Fibroblast of peridontal ligament (primary cell): ENCODE measurements at regions not wholly inside any gene's neighbourhood (a gene's known extent, or its start where the extent isn't known, plus 50 kb on each side); places are given as distances from the start of the nearest gene placed in this dataset.
A peak's percentile ranks its signal among the peaks of the same experiment; 100 is the strongest.
"Not testable (repeated sequence)": the region's sequence is repeated elsewhere in the genome, so short reads cannot be mapped to it uniquely, and the experiment has no call there.

ENCODE experiments used
- DNase-seq: peaks from one replicate; pipeline ENCODE4 v3.0.0-alpha.2; 2010; ENCODE audit errors: extremely low read depth

DNA sequence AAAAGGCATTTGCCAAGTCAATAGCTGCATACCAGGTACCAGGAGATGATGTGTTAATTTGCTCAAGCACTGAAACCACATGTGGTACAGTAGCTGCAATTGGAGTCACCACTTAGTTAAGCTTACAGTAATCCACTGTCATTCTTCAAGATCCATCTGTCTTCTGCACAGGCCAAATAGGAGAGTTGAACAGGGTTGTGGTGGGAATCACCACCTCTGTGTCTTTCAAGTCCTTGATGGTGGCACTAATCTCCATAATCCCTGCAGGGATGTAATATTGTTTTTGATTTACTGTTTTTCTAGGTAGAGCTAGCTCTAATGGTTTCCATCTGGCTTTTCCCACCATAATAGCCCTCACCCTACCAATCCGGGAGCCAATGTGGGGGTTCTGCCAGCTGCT is 91.9 kb downstream of the FCRL5 start:
- DNase-seq = no peak

DNA sequence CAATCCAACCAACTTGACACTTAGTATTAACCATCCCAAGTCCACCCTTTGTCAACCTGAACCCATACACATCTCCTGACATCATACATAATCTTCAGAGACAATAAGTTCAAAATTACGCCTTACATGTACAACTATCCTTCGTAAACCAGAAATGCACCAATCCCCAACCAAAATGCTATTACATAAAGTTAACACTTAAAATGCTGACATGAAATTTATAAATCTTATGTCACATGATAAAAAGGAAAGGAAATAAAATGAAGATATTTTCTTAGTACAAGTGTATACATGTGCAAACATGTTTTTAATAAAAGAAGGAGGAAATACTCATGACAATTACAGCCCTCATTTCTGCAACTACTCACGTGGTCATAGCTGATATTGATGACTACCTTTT is 95.0 kb downstream of the FCRL5 start:
- DNase-seq = no peak

DNA sequence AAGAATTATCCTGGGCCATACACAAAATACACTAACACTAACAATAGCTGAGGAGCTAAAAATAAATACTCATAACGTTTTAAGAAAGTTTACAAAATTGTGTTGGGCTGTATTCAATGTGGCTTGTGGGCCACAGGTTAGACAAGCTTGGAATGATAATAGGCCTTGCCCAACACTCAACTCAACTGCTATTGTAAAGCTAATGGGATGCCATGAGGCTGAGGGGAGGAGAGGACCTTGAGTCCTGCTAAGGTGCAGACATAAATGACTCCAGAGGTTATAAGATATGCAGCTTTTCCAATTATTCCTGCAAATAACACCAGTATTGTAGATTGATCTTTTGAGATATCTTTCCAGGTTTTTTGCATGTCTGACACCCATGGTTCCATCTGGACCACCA is 97.0 kb downstream of the FCRL5 start:
- no peak for DNase-seq

DNA sequence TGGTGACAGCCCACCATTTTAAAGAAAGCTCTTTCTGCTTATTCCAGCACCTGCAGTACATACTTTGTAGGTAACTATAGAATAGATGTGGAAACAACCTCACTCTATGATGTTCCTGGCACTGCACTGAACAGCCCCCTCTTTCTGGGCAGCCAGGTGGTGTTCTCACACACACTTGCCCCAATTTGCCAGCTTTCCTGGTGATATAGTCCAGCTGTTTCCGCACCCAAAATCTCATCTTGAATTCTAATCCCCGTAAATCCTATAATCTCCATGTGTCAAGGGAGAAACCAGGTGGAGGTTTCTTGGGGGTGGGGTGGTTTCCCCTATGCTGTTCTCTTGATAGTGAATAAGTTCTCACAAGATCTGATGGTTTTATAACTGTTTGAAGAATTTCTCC is 102.2 kb downstream of the FCRL5 start:
- DNase-seq = no peak

DNA sequence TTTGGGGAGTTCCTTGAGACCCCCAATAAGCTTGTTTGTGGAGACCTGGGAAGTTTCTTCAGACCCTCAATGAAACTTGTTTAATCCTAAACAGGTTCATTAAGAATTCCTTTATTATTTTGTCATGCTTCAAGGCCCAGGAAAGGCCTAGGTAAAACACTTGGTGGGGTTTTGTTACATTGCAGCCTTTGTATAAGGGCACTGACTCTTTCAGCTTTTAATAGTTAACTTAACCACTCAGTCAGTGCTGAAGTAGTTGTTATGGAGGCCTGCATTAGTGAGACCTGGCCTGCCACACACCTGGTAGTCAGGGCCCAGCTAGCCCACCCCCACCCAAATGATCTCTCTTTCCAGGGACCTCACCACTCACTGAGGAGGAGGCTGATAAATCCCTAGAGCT is 103.7 kb downstream of the FCRL5 start:
- no peak for DNase-seq

DNA sequence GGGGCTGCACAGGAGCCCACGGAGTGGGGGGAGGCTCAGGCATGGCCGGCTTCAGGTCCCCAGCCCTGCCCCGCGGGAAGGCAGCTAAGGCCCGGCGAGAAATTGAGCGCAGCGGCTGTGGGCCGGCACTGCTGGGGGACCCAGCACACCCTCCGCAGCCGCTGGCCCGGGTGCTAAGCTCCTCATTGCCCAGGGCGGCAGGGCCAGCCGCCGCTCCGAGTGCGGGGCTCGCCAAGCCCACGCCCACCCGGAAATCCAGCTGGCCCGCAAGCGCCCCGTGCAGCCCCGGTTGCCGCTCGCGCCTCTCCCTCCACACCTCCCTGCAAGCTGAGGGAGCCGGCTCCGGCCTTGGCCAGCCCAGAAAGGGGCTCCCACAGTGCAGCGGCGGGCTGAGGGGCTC is 106.0 kb downstream of the FCRL5 start:
- not testable (repeated sequence) for DNase-seq

DNA sequence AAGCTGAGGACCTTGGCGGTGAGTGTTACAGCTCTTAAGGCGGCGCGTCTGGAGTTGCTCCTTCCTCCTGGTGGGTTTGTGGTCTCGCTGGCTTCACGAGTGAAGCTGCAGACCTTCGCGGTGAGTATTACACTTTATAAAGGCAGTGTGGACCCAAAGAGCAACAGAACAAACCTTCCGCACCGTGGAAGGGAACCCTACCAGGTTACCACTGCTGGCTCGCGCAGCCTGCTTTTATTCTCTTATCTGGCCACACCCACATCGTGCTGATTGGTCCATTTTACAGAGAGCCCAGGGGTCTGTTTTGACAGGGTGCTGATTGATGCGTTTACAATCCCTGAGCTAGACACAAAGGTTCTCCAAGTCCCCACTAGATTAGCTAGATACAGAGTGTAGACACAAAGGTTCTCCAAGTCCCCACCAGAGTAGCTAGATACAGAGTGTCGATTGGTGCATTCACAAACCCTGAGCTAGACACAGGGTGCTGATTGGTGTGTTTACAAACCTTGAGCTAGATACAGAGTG is 106.6 kb downstream of the FCRL5 start:
- not testable (repeated sequence) for DNase-seq

DNA sequence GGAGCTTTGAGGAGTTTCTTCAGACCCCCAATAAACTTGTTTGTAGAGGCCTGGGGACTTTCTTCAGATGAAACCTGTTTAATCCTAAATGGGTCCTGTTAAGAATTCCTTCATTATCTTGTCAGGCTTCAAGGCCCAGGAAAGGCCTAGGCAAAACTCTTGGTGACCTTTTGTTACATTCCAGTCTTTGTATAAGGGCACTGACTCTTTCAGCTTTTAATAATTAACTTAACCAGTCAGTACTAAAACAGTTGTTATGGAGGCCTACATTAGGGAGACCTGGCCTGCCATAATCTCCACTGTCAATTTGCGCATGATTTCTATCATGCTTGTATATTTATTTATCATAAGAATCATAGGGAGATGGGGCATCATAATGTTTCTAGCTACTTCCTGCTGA is 110.2 kb downstream of the FCRL5 start:
- no peak for DNase-seq

DNA sequence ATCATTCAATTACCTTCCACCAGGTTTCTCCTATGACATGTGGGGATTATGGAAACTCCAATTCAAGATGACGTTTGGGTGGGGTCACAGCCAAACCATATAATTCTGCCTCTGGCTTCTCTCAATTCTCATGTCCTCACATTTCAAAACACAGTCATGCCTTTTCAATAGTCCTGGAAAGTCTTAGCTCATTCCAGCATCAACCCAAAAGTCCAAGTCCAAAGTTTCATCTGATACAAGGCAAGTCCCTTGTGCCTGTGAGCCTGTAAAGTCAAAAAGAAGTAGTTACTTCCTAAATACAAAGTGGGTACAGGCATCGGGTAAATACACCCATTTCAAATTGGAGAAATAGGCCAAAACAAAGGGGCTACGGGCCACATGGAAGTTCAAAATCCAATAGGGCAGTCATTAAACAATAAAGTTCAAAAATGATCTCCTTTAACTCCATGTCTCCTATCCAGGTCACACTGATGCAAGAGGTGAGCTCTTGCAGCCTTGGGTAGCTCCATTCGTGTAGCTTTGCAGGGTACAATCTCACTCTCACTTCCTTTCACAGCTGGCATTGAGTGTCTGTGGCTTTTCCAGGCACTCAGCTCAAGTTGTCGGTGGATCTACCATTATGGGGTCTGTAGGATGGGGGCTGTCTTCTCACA is 112.9 kb downstream of the FCRL5 start:
- no peak for DNase-seq

DNA sequence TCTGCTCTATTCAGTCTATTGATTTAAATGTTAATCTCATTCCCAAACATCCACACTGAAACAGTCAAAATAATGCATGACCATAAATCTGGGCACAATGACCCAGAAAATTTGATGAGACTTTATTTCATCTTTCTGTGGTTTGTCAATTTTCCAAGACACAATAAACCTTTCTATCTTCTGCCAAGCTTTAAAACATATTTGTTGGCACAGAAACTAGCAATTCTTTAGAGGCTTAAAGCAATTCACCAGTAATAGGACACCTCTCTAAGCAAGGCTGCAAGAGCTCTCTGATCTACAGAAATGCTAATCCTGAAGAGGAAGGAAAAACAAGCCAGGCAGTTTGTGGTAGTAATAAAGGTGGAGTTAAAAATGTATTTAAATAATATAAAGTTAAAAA is 113.7 kb downstream of the FCRL5 start:
- DNase-seq = peak; percentile 12

DNA sequence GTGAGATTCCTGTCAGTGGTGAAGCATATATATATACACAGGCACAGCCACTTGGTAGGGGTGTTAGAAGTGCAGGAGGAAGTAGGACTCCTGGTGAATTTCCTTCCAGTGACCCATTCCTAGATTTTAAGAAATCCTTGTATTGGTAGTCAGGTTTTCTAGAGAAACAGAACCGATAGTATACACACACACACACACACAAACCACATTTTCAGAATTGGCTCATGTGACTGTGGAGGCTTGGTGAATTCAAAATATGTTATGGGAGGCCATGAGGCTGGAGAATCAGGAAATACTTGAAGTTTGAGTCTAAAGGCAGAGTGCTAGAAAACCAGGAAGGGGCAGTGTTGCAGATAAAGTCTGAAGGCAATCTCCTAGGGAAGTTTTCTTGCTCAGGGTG is 114.2 kb downstream of the FCRL5 start:
- DNase-seq = peak; percentile 4

DNA sequence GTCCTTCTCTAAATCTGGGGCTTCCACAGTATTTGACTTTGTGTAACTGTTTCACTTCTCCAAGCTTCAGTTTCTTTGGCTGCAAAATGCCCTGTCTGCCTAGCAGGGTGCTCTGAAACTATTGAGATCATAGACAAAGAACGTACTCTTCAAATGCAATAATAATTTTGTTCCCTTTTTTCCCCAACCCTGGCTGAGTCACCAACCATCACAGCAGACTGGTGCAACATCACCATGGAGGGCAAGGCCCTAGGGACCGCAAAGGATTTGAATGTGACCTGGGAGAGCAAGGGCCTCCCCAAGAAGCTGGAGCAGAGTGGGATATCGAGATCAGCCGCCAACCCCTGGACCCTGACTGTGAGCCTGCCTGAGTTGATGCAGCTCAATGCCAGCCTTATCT is 115.0 kb downstream of the FCRL5 start:
- DNase-seq = no peak

DNA sequence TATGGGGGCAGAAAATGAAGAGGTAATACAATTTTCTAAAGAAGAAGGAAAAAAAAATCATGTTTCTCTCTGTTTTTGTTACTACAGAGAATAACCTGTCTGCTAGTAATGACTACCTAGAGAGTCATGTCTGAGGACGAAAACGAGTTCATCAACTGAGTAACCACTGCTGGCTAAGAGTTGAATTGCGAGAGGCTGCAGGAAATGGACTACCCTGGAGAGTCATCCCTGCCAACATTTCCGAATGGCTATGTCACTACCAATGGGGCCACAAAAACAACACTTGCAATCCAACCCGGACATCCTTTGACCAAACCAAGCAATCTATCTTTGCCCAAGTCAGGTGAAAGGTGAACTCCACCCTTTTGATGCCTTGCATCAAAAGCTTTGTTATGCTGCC is 120.6 kb downstream of the FCRL5 start:
- DNase-seq = peak; percentile 3

DNA sequence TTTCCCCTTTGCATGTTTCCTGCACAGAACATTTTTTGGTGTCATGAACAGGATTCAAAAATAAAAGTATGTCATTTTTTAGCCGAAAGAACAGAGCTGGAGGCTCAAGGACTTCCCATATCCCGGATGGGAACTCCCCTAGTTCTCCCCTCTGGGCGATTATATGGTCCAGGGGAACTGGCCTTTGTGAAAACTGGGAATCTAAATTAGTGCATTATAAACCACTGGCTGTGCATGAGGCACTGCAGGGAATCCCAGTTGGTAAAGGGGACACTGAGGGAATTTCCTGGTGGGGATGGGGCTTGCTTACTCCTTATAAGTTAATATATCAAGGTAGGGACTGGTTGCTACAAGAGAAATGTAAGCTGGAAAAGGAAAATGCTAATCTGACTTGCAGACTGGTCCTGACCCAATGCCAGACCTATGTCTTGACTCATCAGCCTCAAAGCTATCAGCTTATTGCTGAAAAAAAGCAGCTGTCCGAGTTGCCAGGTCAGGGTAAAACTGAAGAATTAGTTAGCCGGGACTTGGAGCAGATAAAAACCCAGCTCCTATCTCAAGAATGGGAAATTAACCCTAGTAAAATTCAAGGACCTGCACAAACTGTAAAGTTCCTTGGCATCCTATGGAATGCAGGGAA is 122.6 kb downstream of the FCRL5 start:
- DNase-seq = peak; percentile 8

DNA sequence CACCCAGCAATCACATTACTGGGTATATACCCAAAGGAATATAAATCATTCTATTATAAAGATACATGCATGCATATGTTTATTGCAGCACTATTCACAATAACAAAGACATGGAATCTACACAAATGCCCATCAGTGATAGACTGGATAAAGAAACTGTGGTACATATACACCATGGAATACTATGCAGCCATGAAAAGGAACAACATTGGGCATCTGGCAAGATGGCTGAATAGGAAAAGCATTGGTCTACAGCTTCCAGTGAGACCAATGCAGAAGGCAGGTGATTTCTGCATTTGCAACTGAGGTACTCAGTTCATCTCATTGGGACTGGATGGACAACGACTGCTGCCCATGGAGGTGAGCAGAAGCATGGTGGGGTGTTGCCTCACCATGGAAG is 128.6 kb downstream of the FCRL5 start:
- DNase-seq = not testable (repeated sequence)

DNA sequence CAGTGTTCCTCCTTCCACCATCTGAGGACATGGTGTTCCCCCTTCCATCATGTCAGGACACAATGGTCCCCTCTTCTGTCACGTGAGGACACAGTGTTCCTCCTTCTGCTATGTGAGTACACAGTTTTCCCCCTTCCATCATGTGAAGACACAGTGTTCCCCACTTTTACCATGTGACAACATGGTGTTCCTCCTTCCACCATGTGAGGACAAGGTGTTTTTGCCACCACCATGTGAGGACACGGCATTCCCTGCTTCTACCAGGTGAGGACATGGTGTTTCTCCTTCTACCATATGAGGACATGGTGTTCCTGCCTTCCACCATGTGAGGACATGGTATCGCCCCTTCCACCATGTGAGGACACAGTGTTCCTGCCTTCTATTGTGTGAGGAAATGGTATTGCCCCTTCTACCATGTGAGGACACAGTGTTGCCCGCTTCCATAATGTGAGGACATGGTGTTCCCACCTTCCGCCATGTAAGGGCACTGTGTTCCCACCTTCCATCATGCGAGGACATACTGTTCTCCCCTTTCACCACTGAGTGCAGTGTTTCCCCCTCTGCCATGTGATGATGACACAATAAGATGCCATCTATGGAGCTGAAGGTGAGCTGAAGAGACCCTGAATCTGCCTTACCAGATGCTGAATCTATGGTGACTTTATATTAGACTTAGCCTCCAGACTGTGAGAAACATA is 132.3 kb downstream of the FCRL5 start:
- no peak for DNase-seq

DNA sequence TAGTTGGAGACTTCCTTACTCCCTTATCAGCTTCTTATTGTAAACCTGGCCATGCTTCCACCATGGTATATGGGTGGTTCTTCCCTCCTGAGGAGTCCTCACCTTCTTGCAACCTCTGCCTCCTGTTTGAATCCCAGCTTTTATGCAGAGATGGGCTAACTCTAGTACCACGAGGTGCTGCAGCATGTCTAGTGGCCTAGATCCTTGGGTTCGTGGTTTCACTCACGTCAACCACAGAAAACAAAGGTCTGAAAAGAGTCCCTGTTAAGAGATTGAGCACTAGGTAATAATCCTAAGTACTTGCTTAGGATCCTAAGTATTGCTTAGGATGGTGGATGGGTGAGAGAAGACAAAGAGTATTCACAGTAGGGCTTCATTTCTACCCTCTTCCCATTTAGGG is 133.7 kb downstream of the FCRL5 start:
- DNase-seq = no peak

DNA sequence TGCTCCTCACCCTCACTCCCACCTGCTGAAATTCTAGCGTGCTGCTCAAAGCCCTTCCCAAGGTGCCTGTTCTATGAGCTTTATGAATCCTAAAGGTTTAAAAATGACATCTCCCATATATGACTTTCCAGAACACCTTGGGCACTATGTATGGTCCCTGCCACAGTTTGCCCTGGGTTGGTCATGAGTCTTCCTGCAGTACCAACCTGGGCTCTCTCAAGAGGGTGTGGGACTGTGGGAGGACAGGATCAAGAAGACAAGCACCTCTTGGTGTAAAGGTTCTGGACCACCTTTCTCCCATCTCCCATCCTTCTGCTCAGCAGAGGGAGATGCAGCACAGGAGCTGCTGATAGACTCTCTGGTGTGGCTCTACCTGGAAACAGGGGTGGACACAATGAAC is 134.1 kb downstream of the FCRL5 start:
- no peak for DNase-seq

DNA sequence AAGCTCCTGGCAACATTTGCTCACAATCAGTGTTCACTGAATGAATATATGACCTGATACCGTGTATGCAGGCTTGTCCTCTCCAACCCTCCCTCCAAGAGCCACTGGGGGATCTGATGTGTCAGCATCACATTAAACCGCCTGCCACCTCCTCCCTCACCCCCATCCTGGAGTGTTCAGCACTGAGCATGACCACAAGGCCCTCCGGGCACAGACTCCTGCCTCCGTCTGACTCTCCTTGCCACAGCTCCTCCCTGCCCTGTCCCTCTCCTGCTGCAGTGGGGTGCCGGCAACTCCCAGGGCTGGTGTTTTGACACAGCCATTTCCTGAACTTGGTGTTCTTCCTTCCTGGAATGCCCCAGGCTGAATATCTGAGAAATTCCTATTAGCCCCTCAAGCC is 136.7 kb downstream of the FCRL5 start:
- no peak for DNase-seq

DNA sequence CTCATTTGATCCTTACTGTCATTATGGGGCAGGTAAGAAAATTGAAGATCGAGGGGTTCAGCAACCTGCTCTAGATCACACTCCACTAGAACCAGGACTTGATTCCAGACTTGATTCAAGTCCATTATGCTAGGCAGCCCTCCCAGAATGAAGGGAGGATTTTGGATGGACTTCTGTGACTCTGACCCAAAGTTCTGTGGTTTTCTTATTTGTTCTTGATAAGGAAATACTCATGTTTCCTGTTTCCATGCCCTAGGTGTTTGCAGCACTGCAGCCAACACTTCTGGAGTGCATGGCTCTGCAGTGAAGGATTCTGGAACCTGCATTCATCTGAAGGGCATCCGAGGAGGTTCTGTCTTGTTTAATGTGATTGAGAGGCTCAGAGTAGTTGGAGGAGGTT is 140.0 kb downstream of the FCRL5 start:
- DNase-seq = no peak

DNA sequence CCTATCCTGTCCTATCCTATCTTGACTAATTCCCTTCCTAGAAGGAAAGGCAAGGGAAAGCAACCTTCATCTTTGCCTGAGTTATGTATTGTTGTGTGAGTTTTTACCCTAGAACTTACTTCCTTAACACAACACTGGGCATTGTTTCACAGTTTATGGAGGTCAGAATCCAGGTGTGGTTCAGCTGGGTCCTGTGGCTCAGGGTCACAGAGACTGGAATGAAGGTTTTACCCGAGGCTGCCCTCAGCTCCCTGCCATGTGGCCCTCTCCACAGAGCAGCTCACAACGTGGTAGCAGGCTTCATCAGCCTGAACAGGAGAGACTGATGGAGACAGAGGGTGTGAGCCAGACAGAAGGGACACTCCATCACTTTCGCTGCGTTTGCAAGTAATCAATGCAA is 140.5 kb downstream of the FCRL5 start:
- DNase-seq = no peak

DNA sequence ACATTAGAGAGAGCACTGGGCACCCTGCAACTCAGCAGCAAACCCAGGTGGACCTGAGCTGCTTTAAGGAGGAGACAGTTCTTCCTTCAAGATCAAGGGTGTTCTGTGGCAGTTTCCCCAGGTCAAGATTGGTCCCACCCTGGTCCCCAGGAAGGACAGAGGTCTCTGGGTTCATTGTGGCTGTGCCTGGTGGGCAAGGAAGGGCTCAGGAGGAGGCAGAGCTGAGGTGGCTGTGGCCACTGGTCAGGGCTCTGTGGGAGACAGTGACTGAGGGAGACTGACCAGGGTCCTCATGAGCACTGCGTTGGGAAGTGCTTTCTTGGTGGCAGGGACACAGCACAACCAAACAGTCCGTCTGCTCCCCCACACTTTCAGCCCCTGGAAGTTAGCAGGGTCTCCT is 141.3 kb downstream of the FCRL5 start:
- DNase-seq = no peak

DNA sequence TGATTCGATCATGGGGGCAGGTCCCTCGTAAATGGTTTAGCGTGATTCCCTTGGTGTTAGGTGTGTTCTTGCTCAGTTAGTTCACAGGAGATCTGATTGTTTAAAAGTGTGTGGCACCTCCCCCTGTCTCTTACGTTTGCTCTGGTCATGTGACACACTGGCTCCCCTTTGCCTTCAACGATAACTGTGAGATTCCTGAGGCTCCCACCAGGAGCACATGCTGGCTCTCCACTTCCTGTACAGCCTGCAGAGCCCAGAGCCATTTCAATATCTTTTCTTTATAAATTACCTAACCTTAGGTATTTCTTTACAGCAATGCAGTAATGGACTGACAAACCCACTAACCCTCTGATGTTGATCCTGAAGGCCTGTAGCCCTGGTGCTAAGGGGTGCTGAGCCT is 141.9 kb downstream of the FCRL5 start:
- no peak for DNase-seq
